HFFc6 (cell line): ENCODE measurements at regions not wholly inside any gene's neighbourhood (a gene's known extent, or its start where the extent isn't known, plus 50 kb on each side); places are given as distances from the start of the nearest gene placed in this dataset.

Source experiments
- DNase-seq: peaks from one replicate; pipeline ENCODE4 v3.0.0-alpha.2; 2018
- H3K27ac Mint-ChIP-seq: 2 replicates; pipeline ENCODE4 v1.8.0; 2020; ENCODE audit warnings: mild to moderate bottlenecking, mixed read lengths
- H3K27me3 Mint-ChIP-seq: 2 replicates; pipeline ENCODE4 v1.8.0; 2021; ENCODE audit warnings: mild to moderate bottlenecking, moderate library complexity, mixed read lengths; ENCODE audit not compliant: insufficient read depth
- H3K36me3 Mint-ChIP-seq: 2 replicates; pipeline ENCODE4 v1.8.0; 2021; ENCODE audit warnings: low read depth, mixed read lengths
- H3K4me1 Mint-ChIP-seq: 2 replicates; pipeline ENCODE4 v1.8.0; 2020; ENCODE audit warnings: low read depth, mixed read lengths
- H3K4me3 Mint-ChIP-seq: 2 replicates; pipeline ENCODE4 v1.8.0; 2020; ENCODE audit warnings: mild to moderate bottlenecking, moderate library complexity, mixed read lengths
- H3K9me3 Mint-ChIP-seq: 2 replicates; pipeline ENCODE4 v1.8.0; 2020; ENCODE audit warnings: mild to moderate bottlenecking, mixed read lengths
- TF ChIP-seq, protein P1 (sequence below): fragments of 200-600 bp; sonication (generic); IDR thresholded peaks from 2 replicates; pipeline ENCODE4 v1.5.0; 2021; ENCODE audit warnings: antibody characterized with exemption, mild to moderate bottlenecking

GRCh38 chr5:167642779-167643517 lies 648.5 kb upstream of the WWC1 start:
- H3K27ac Mint-ChIP-seq = peak overlapping the region; percentile 89
- H3K27me3 Mint-ChIP-seq = no peaks in the 10 kb centered on the region; the same call in 1 of the 2 replicates
- TF ChIP-seq, protein P1, sequence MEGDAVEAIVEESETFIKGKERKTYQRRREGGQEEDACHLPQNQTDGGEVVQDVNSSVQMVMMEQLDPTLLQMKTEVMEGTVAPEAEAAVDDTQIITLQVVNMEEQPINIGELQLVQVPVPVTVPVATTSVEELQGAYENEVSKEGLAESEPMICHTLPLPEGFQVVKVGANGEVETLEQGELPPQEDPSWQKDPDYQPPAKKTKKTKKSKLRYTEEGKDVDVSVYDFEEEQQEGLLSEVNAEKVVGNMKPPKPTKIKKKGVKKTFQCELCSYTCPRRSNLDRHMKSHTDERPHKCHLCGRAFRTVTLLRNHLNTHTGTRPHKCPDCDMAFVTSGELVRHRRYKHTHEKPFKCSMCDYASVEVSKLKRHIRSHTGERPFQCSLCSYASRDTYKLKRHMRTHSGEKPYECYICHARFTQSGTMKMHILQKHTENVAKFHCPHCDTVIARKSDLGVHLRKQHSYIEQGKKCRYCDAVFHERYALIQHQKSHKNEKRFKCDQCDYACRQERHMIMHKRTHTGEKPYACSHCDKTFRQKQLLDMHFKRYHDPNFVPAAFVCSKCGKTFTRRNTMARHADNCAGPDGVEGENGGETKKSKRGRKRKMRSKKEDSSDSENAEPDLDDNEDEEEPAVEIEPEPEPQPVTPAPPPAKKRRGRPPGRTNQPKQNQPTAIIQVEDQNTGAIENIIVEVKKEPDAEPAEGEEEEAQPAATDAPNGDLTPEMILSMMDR = no peak
- H3K4me3 Mint-ChIP-seq = no peak overlapping the region
- peaks cover 71% of the 10 kb centered on the region for H3K4me1 Mint-ChIP-seq
- peak; percentile 96 for DNase-seq
- no peaks in the 10 kb centered on the region for H3K36me3 Mint-ChIP-seq
- no peaks in the 10 kb centered on the region for H3K9me3 Mint-ChIP-seq

GRCh38 chr5:167643631-167644280 lies 647.7 kb upstream of the WWC1 start:
- TF ChIP-seq, protein P1 = no peak
- no peak for DNase-seq
- peak overlapping the region; percentile 77 for H3K27ac Mint-ChIP-seq

GRCh38 chr5:167644619-167645018 lies 646.8 kb upstream of the WWC1 start:
- Mint-ChIP-seq H3K4me1 (peaks cover 55% of the 10 kb centered on the region), H3K4me3 (no peak overlapping the region), H3K36me3 (no peaks in the 10 kb centered on the region), H3K9me3 (no peaks in the 10 kb centered on the region), H3K27me3 (no peaks in the 10 kb centered on the region; the same call in 1 of the 2 replicates), H3K27ac (peak overlapping the region; percentile 72; the same call in 1 of the 2 replicates)
- no peak for DNase-seq
- TF ChIP-seq, protein P1 = no peak

More at GRCh38 chr5:167643631-167644280, 647.7 kb upstream of the WWC1 start:
- no peaks in the 10 kb centered on the region; the same call in 1 of the 2 replicates for H3K27me3 Mint-ChIP-seq
- H3K4me3 Mint-ChIP-seq = no peak overlapping the region
- no peaks in the 10 kb centered on the region for H3K9me3 Mint-ChIP-seq
- peaks cover 63% of the 10 kb centered on the region for H3K4me1 Mint-ChIP-seq
- no peaks in the 10 kb centered on the region for H3K36me3 Mint-ChIP-seq

DNA sequence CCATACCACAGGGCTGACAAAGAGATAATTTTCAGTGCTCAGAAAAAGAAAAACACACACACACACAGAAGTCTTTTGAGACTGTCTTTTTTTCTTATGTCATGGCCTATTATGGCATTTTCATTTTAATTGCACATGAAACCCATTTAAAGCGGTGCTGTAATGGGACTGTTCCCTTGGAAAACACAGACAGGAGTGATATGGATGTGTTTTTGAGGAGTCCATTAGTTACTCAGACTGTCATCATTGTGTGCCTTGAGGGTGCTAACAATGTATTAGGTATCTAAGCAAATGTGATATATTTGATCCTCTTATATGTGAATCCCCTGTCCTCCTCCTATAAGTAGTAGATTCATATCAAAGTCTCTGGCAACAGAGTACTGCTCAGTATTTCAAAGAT lies 642.0 kb upstream of the WWC1 start:
- no peak overlapping the region for H3K4me3 Mint-ChIP-seq
- no peak for DNase-seq
- H3K9me3 Mint-ChIP-seq = no peaks in the 10 kb centered on the region
- peaks cover 38% of the 10 kb centered on the region for H3K4me1 Mint-ChIP-seq
- no peak overlapping the region for H3K27ac Mint-ChIP-seq
- H3K36me3 Mint-ChIP-seq = peaks cover 4% of the 10 kb centered on the region; the same call in 1 of the 2 replicates
- TF ChIP-seq, protein P1 = no peak
- H3K27me3 Mint-ChIP-seq = no peaks in the 10 kb centered on the region

DNA sequence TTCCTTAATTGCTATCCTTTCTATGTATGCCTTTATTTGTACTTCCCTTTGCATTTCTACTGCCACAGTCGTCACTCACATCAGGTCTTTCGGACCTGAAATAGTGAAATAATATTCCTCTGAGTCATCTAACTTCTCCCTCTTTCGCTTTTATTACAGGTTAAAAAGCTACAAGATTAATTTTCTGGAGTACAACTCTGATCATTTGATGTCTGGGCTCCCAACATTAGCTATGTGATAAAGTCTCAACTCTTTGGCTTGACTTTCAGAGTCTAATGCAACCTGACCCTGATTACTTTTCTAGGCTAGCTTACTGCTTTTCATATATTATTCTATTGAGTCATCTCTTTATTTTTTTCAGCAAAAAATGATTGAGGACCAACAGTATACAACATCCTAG lies 638.8 kb upstream of the WWC1 start:
- Mint-ChIP-seq H3K4me1 (peaks cover 27% of the 10 kb centered on the region), H3K27me3 (no peaks in the 10 kb centered on the region), H3K27ac (peak overlapping the region; percentile 0; the same call in 1 of the 2 replicates), H3K9me3 (no peaks in the 10 kb centered on the region), H3K4me3 (no peak overlapping the region), H3K36me3 (peaks cover 4% of the 10 kb centered on the region; the same call in 1 of the 2 replicates)
- TF ChIP-seq, protein P1 = no peak
- no peak for DNase-seq
